GM19025 (cell line): ENCODE measurements at regions not wholly inside any gene's neighbourhood (a gene's known extent, or its start where the extent isn't known, plus 50 kb on each side); places are given as distances from the start of the nearest gene placed in this dataset.

ENCODE experiments used
- ATAC-seq: cut with Tn5 transposase; IDR thresholded peaks from one replicate; pipeline ENCODE4 v1.9.1; 2021; ENCODE audit warnings: mild to moderate bottlenecking, low read depth, moderate library complexity; ENCODE audit not compliant: unreplicated experiment

- ATAC-seq: no peak
Observed at GRCh38 chrX:39560271-39560670, 537.5 kb downstream of the BCOR start.

- ATAC-seq: no peak
Observed at GRCh38 chrX:39563178-39563577, 534.6 kb downstream of the BCOR start.

GRCh38 chrX:39564751-39565150, 533.0 kb downstream of the BCOR start:
- no peak for ATAC-seq

- ATAC-seq: no peak
Observed at GRCh38 chrX:39574178-39574577, 523.6 kb downstream of the BCOR start.

- ATAC-seq: no peak
Observed at GRCh38 chrX:39576041-39576872, 521.5 kb downstream of the BCOR start.

GRCh38 chrX:39577206-39577984, 520.4 kb downstream of the BCOR start:
- no peak for ATAC-seq

GRCh38 chrX:39577985-39578869, 519.5 kb downstream of the BCOR start:
- ATAC-seq: peak; percentile 99

- no peak for ATAC-seq
Observed at GRCh38 chrX:39580043-39580442, 517.7 kb downstream of the BCOR start.

- no peak for ATAC-seq
Observed at GRCh38 chrX:39581411-39581810, 516.3 kb downstream of the BCOR start.

- ATAC-seq: no peak
Observed at GRCh38 chrX:39582091-39582490, 515.7 kb downstream of the BCOR start.

- ATAC-seq: no peak
Observed at GRCh38 chrX:39582976-39583375, 514.8 kb downstream of the BCOR start.

- ATAC-seq: no peak
Observed at GRCh38 chrX:39585808-39586207, 511.9 kb downstream of the BCOR start.

GRCh38 chrX:39586359-39586758, 511.4 kb downstream of the BCOR start:
- ATAC-seq: no peak

GRCh38 chrX:39591099-39591498, 506.7 kb downstream of the BCOR start:
- ATAC-seq: no peak

- no peak for ATAC-seq
Observed at GRCh38 chrX:39592776-39593175, 505.0 kb downstream of the BCOR start.

- no peak for ATAC-seq
Observed at GRCh38 chrX:39595977-39596376, 501.8 kb downstream of the BCOR start.

- ATAC-seq: no peak
Observed at GRCh38 chrX:39596437-39596836, 501.3 kb downstream of the BCOR start.

- ATAC-seq: no peak
Observed at GRCh38 chrX:39599339-39599738, 498.4 kb downstream of the BCOR start.

- no peak for ATAC-seq
Observed at GRCh38 chrX:39600222-39600621, 497.5 kb downstream of the BCOR start.

GRCh38 chrX:39601231-39602177, 496.3 kb downstream of the BCOR start:
- no peak for ATAC-seq
